Stimulated activated CD4-positive, alpha-beta T cell treated with anti-CD3 and anti-CD28 coated beads, Interleukin-15, amount 100 ng/mL, for 1 hour (primary cell): ENCODE measurements at regions not wholly inside any gene's neighbourhood (a gene's known extent, or its start where the extent isn't known, plus 50 kb on each side); places are given as distances from the start of the nearest gene placed in this dataset.
"Not testable (repeated sequence)": the region's sequence is repeated elsewhere in the genome, so short reads cannot be mapped to it uniquely, and the experiment has no call there.

Source experiments
- DNase-seq, 2 donors: peaks; one replicate each; pipeline ENCODE4 v3.0.0-alpha.2; 2020; ENCODE audit warnings: low read depth in 1 of 2, low spot score in 1 of 2

- DNase-seq, result no peak
Observed at GRCh38 chr3:150329408-150329807, 78.7 kb upstream of the TSC22D2 start.

- DNase-seq, result no peak
Observed at GRCh38 chr3:150328654-150329040, 79.5 kb upstream of the TSC22D2 start.

GRCh38 chr3:150327678-150328653, 80.1 kb upstream of the TSC22D2 start:
- no peak for DNase-seq

- no peak for DNase-seq
Observed at GRCh38 chr3:150324788-150325187, 83.3 kb upstream of the TSC22D2 start.

GRCh38 chr3:150324245-150324644, 83.9 kb upstream of the TSC22D2 start:
- no peak for DNase-seq

- no peak for DNase-seq
Observed at GRCh38 chr3:150323770-150324169, 84.3 kb upstream of the TSC22D2 start.

GRCh38 chr3:150323091-150323490, 85.0 kb upstream of the TSC22D2 start:
- not testable (repeated sequence) for DNase-seq

- not testable (repeated sequence) for DNase-seq
Observed at GRCh38 chr3:150320971-150321370, 87.1 kb upstream of the TSC22D2 start.

- DNase-seq, result no peak
Observed at GRCh38 chr3:150319900-150320299, 88.2 kb upstream of the TSC22D2 start.

- DNase-seq, result no peak
Observed at GRCh38 chr3:150317469-150317868, 90.6 kb upstream of the TSC22D2 start.

- no peak for DNase-seq
Observed at GRCh38 chr3:150315721-150316120, 92.4 kb upstream of the TSC22D2 start.

GRCh38 chr3:150314248-150315004, 93.7 kb upstream of the TSC22D2 start:
- DNase-seq, result no peak

GRCh38 chr3:150312018-150312657, 96.0 kb upstream of the TSC22D2 start:
- DNase-seq, result no peak

- DNase-seq, result no peak
Observed at GRCh38 chr3:150311156-150311555, 96.9 kb upstream of the TSC22D2 start.

- DNase-seq, result no peak
Observed at GRCh38 chr3:150309557-150309956, 98.5 kb upstream of the TSC22D2 start.

GRCh38 chr3:150309257-150309542, 98.9 kb upstream of the TSC22D2 start:
- DNase-seq, result no peak

- DNase-seq, result no peak
Observed at GRCh38 chr3:150308481-150309256, 99.4 kb upstream of the TSC22D2 start.

GRCh38 chr3:150308037-150308319, 100.1 kb upstream of the TSC22D2 start:
- no peak for DNase-seq

- DNase-seq, result no peak
Observed at GRCh38 chr3:150307311-150308036, 100.6 kb upstream of the TSC22D2 start.

- no peak for DNase-seq
Observed at GRCh38 chr3:150306906-150307305, 101.2 kb upstream of the TSC22D2 start.

GRCh38 chr3:150306083-150306482, 102.0 kb upstream of the TSC22D2 start:
- DNase-seq, result no peak
